GM21786 (cell line): ENCODE measurements at regions not wholly inside any gene's neighbourhood (a gene's known extent, or its start where the extent isn't known, plus 50 kb on each side); places are given as distances from the start of the nearest gene placed in this dataset.

Source experiments
- ATAC-seq: cut with Tn5 transposase; IDR thresholded peaks from one replicate; pipeline ENCODE4 v1.9.1; 2021; ENCODE audit not compliant: unreplicated experiment

DNA sequence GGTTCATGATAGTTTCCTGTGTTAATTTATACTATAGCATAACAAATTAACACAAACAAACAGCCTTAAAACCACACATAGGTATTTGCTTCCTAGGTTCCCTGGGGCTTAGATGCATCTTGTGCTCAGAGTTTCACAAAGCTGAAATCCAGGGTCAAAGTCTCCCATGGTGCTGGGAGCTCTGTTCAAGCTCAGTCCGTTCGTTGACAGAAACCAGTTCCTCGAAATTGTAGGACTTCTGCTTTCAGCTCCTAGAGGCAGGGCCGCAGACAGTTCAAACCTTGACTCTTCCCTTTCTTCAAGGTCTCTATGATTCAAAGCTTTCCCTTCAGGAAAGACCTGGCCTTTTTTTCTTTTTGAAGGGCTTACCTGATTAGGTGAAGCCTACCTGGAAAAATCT is 90.5 kb downstream of the VSTM2A start:
- ATAC-seq: no peak

DNA sequence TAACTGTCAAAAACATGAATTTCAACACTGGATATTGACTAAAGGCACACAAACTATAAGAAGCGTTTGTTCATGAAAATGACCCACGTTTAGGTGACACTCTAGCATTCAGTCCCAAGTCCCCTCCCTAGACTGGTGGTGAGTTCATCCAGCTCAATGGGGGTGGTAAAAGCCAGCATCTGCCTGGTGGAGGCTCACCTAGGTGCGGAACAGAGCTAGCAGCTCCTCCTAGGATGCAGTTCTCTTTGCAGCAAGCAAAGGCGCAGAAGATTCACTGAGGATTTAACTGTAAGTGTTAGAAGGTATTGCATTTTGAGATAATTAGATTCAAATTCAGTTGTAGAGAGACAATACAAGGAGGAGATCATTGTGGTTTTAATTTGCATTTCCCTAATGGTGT is 87.6 kb downstream of the VSTM2A start:
- ATAC-seq: no peak

DNA sequence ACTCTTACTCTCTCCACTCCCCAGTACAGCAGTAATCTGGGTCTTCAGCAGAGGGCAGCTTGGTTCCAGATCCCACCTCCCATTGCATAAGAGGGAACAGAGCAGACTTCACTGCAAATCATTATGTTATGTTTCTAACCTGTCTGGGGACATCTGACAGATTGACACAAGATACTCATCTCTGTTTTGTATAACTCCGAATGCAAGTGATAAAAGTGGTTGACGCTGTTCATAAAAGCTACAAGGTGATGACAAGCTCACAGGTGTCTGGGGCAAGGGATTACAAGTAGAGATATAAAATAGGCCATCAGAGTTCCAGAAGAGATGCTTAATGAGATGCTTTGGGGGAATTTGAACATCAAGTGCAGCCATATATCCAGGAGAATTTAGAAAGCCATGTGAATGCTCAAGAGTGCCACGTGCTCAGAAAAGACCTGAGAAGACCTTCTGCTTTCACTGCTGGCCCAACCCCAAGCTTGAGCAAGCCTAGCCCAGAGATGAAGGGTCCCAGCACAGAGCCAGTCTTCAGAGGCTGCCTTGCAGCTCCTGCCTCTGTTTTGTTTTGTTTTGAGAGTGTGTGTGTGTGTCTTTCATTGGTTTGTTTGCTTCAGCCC is 80.6 kb downstream of the VSTM2A start:
- no peak for ATAC-seq
